Esophagus muscularis mucosa (tissue), 4 donors: ENCODE measurements at regions not wholly inside any gene's neighbourhood (a gene's known extent, or its start where the extent isn't known, plus 50 kb on each side); places are given as distances from the start of the nearest gene placed in this dataset.

Experiments used
- EP300 ChIP-seq: sonication (generic); formaldehyde crosslinking; IDR thresholded peaks from one replicate; pipeline ENCODE4 v1.6.1; 2017; ENCODE audit warnings: antibody characterized with exemption
- POLR2A ChIP-seq: fragments of 450-650 bp; IDR thresholded peaks from one replicate; pipeline ENCODE4 v1.6.1; 2017; ENCODE audit warnings: antibody characterized with exemption, moderate library complexity, mild to moderate bottlenecking, low read depth
- POLR2AphosphoS5 ChIP-seq, 2 donors: sonication (generic); formaldehyde crosslinking; IDR thresholded peaks; one replicate each; pipeline ENCODE4 v1.6.1; 2017; ENCODE audit warnings: antibody characterized with exemption in 2 of 2
- TF ChIP-seq, protein P1 (sequence below), 3 experiments: fragments of 200-600 bp in 2 of 3; fragments of 450-650 bp in 1 of 3; sonication (generic) in 2 of 3; IDR thresholded peaks; one replicate each; pipeline ENCODE4 v1.5.1; 2017 to 2019; ENCODE audit warnings: antibody characterized with exemption in 3 of 3, mild to moderate bottlenecking in 2 of 3, moderate library complexity in 1 of 3

DNA sequence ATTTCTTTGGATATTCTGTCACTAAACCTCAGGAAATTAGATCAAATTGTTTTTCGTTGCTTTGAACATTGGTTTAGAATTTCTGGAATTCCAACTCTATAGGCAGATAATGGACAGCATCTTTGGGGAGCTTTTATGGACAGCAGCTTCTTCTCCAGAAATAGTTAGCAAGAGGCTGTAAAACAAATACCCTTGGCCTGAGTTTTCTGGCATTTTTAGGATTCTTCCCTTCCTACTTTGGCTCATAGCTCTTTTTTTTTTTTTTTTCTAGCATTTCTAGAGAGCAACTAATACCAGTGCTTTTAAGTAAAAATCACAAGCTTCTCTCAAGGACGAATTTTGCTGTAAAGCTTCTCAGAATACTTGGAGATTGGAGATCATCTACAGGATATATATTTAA, 169.8 kb upstream of the SPRY2 start:
- TF ChIP-seq, protein P1, sequence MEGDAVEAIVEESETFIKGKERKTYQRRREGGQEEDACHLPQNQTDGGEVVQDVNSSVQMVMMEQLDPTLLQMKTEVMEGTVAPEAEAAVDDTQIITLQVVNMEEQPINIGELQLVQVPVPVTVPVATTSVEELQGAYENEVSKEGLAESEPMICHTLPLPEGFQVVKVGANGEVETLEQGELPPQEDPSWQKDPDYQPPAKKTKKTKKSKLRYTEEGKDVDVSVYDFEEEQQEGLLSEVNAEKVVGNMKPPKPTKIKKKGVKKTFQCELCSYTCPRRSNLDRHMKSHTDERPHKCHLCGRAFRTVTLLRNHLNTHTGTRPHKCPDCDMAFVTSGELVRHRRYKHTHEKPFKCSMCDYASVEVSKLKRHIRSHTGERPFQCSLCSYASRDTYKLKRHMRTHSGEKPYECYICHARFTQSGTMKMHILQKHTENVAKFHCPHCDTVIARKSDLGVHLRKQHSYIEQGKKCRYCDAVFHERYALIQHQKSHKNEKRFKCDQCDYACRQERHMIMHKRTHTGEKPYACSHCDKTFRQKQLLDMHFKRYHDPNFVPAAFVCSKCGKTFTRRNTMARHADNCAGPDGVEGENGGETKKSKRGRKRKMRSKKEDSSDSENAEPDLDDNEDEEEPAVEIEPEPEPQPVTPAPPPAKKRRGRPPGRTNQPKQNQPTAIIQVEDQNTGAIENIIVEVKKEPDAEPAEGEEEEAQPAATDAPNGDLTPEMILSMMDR (IDR thresholded peaks at IDR 0.05), result no peak
- TF ChIP-seq POLR2AphosphoS5 (IDR thresholded peaks at IDR 0.05) (no peak), POLR2A (no peak), EP300 (no peak)
